ENCODE measurements at regions not wholly inside any gene's neighbourhood (a gene's known extent, or its start where the extent isn't known, plus 50 kb on each side); places are given as distances from the start of the nearest gene placed in this dataset.

- no peak for DNase-seq
Observed at GRCh38 chr22:25368271-25368670, 148.8 kb downstream of the CRYBB2 start.

GRCh38 chr22:25369041-25369440 is 149.6 kb downstream of the CRYBB2 start:
- DNase-seq, result no peak

- DNase-seq, result no peak
Observed at GRCh38 chr22:25370322-25370721, 150.9 kb downstream of the CRYBB2 start.

- no peak for DNase-seq
Observed at GRCh38 chr22:25372000-25372595, 152.7 kb downstream of the CRYBB2 start.

- no peak for DNase-seq
Observed at GRCh38 chr22:25373961-25374360, 154.5 kb downstream of the CRYBB2 start.

GRCh38 chr22:25374869-25375268 is 155.4 kb downstream of the CRYBB2 start:
- DNase-seq, result no peak

- no peak for DNase-seq
Observed at GRCh38 chr22:25375683-25376082, 156.2 kb downstream of the CRYBB2 start.

- DNase-seq, result no peak
Observed at GRCh38 chr22:25377699-25378098, 158.3 kb downstream of the CRYBB2 start.

GRCh38 chr22:25380122-25380747 is 160.8 kb downstream of the CRYBB2 start:
- DNase-seq, result no peak

- DNase-seq, result no peak
Observed at GRCh38 chr22:25382762-25383161, 163.3 kb downstream of the CRYBB2 start.

GRCh38 chr22:25383278-25383820 is 163.9 kb downstream of the CRYBB2 start:
- DNase-seq, result no peak

- no peak for DNase-seq
Observed at GRCh38 chr22:25383892-25384291, 164.5 kb downstream of the CRYBB2 start.

GRCh38 chr22:25386538-25386884 is 167.1 kb downstream of the CRYBB2 start:
- no peak for DNase-seq

- no peak for DNase-seq
Observed at GRCh38 chr22:25388415-25388814, 169.0 kb downstream of the CRYBB2 start.

- no peak for DNase-seq
Observed at GRCh38 chr22:25388866-25389540, 169.6 kb downstream of the CRYBB2 start.

GRCh38 chr22:25389541-25389919 is 170.1 kb downstream of the CRYBB2 start:
- no peak for DNase-seq

GRCh38 chr22:25390297-25391240 is 171.1 kb downstream of the CRYBB2 start:
- DNase-seq, result no peak

GRCh38 chr22:25392584-25392983 is 171.9 kb upstream of the GRK3 start:
- no peak for DNase-seq

GRCh38 chr22:25393121-25393805 is 171.2 kb upstream of the GRK3 start:
- no peak for DNase-seq

GRCh38 chr22:25395468-25395867 is 169.0 kb upstream of the GRK3 start:
- DNase-seq, result no peak

GRCh38 chr22:25395915-25396314 is 168.6 kb upstream of the GRK3 start:
- DNase-seq, result no peak

- DNase-seq, result no peak
Observed at GRCh38 chr22:25396615-25397200, 167.8 kb upstream of the GRK3 start.
